GM21360 (cell line): ENCODE measurements at regions not wholly inside any gene's neighbourhood (a gene's known extent, or its start where the extent isn't known, plus 50 kb on each side); places are given as distances from the start of the nearest gene placed in this dataset.

Experiments used
- ATAC-seq: cut with Tn5 transposase; IDR thresholded peaks from one replicate; pipeline ENCODE4 v1.9.1; 2021; ENCODE audit warnings: mild to moderate bottlenecking, moderate library complexity; ENCODE audit not compliant: unreplicated experiment

- ATAC-seq = no peak
Observed at GRCh38 chr16:63612462-63613227, 1509.2 kb downstream of the CDH11 start.

GRCh38 chr16:63606778-63607177, 1515.1 kb downstream of the CDH11 start:
- ATAC-seq = no peak

GRCh38 chr16:63602206-63602927, 1519.5 kb downstream of the CDH11 start:
- no peak for ATAC-seq

GRCh38 chr16:63596716-63597115, 1525.1 kb downstream of the CDH11 start:
- no peak for ATAC-seq

- no peak for ATAC-seq
Observed at GRCh38 chr16:63592852-63593251, 1529.0 kb downstream of the CDH11 start.

- ATAC-seq = no peak
Observed at GRCh38 chr16:63581570-63581969, 1540.3 kb downstream of the CDH11 start.

GRCh38 chr16:63578791-63579190, 1542.6 kb upstream of the CDH8 start:
- no peak for ATAC-seq

- ATAC-seq = no peak
Observed at GRCh38 chr16:63577891-63578290, 1541.7 kb upstream of the CDH8 start.

- ATAC-seq = no peak
Observed at GRCh38 chr16:63575041-63575440, 1538.8 kb upstream of the CDH8 start.

GRCh38 chr16:63568164-63568563, 1531.9 kb upstream of the CDH8 start:
- ATAC-seq = no peak

GRCh38 chr16:63563819-63564505, 1527.7 kb upstream of the CDH8 start:
- ATAC-seq = no peak

- ATAC-seq = no peak
Observed at GRCh38 chr16:63553980-63554379, 1517.7 kb upstream of the CDH8 start.

GRCh38 chr16:63539276-63539675, 1503.0 kb upstream of the CDH8 start:
- no peak for ATAC-seq

GRCh38 chr16:63530974-63531373, 1494.7 kb upstream of the CDH8 start:
- ATAC-seq = no peak

GRCh38 chr16:63530208-63530607, 1494.0 kb upstream of the CDH8 start:
- ATAC-seq = no peak

GRCh38 chr16:63527404-63527803, 1491.2 kb upstream of the CDH8 start:
- ATAC-seq = no peak

GRCh38 chr16:63516394-63516793, 1480.2 kb upstream of the CDH8 start:
- ATAC-seq = no peak

- no peak for ATAC-seq
Observed at GRCh38 chr16:63512910-63513309, 1476.7 kb upstream of the CDH8 start.

- ATAC-seq = no peak
Observed at GRCh38 chr16:63497408-63497807, 1461.2 kb upstream of the CDH8 start.

GRCh38 chr16:63496282-63496681, 1460.0 kb upstream of the CDH8 start:
- no peak for ATAC-seq

GRCh38 chr16:63488955-63489354, 1452.7 kb upstream of the CDH8 start:
- ATAC-seq = no peak

GRCh38 chr16:63481060-63481459, 1444.8 kb upstream of the CDH8 start:
- no peak for ATAC-seq
